Colon (tissue), 2 donors: ENCODE measurements at regions not wholly inside any gene's neighbourhood (a gene's known extent, or its start where the extent isn't known, plus 50 kb on each side); places are given as distances from the start of the nearest gene placed in this dataset.
"Not testable (repeated sequence)": the region's sequence is repeated elsewhere in the genome, so short reads cannot be mapped to it uniquely, and the experiment has no call there.

Source experiments
- FAIRE-seq: peaks from 2 replicates; lab custom pipeline; 2012; peaks lifted over from hg19 to GRCh38; lab: Jason Lieb, UNC
- donor health status: control.
- donor health status: control.

- FAIRE-seq, result not testable (repeated sequence)
These were observed 290.1 kb downstream of the ZNF716 start for GRCh38 chr7:57740126-57740525.

DNA sequence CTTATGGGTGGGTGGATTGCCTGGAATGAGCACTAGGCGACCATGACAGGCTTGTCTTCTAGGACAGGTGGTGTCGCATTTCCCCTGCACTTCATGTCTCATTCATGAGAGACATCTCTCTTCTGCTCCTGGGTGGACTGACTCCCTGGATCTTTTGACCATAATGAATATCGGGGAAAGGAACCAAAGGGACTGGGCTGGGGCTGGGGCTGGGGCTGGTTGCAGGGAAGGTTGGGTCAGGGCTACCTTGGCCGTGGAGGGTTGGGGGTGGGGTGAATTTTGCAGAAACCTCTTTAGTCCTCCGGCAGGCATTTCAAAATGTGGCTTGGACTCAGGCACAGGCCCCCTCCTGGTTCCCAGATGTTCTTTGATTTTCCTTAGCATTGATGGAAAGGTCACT is 319.2 kb downstream of the ZNF716 start:
- FAIRE-seq, result no peak

DNA sequence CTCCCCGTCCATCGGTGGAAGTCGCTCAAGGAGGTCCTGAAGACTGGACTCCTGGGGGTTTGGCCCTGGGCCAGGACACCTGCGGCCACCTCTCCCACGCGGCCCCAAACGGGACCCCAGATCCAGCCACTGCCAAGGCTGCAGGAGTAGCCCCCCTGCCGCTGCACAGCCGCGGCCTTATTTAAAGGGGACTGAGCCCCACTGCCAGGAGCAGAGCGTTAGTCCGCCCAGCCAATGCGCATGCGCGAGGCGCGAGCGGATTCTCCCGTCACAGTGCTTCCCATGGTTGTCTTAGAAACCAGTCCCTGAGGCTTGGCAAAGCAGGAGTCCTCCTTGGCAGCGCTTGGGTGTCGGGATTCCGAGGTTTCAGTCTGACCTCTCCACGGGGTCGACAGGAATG is 320.0 kb downstream of the ZNF716 start:
- no peak for FAIRE-seq

- FAIRE-seq, result no peak
These were observed 322.3 kb downstream of the ZNF716 start for GRCh38 chr7:57772126-57772924.

- FAIRE-seq, result no peak
These were observed 324.3 kb downstream of the ZNF716 start for GRCh38 chr7:57774300-57774699.

DNA sequence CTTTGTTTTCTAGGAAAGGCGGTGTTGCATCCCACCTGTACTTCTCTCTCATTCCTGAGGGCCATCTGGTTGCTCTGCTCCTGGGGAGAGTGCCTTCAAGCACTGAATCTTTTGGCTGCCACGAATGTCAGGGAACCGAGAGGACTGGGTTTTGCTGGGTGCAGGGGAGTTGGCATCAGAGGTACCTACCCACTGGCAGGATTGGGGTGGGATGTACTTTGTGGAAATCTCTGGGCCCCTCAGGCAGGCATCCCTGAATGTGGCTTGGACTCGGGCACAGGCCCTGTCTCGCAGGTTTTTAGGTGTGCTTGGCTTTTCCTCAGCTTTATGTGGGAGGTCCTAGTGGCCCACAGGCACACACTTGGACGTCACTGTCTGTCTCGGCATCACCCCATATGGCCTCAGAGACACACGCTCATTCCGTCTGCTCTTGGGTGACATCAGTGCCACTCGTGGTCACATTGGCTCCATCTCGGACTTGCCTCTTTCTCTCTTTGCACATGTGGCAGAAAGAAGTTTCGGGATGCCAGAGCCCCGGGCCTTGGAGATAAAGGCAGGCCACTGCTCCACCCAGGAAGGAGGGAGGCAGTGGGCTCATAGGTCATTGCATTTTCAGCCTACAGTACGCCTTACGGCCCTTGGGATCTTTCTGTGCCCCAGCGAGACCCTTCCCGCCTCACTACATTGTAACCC is 325.6 kb downstream of the ZNF716 start:
- FAIRE-seq, result no peak

GRCh38 chr7:57776136-57776856 is 326.3 kb downstream of the ZNF716 start:
- FAIRE-seq, result not testable (repeated sequence)

GRCh38 chr7:57789130-57789529 is 339.2 kb downstream of the ZNF716 start:
- no peak for FAIRE-seq

DNA sequence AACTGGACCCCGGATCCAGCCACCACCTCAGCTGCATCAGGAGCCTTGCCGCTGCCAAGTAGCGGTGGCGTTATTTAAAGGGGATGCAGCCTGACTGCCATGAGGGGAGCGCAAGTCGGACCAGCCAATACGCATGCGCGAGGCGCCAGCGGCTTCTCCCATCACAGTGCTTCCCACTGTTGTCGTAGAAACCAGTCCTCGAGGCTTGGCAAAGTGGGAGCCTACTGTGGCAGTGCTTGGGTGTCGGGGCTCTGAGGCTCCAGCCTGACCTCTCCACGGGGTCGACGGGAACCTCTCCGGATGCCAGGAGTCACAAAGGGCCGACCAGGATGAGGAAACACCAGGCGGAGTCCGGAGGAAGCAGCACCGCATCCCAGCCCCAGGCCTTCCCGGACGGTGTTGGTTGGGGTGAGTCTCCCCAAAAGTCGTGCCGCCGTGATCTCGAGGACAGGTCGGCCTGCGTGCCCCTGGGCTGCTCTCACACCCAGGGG is 369.6 kb downstream of the ZNF716 start:
- FAIRE-seq, result no peak

DNA sequence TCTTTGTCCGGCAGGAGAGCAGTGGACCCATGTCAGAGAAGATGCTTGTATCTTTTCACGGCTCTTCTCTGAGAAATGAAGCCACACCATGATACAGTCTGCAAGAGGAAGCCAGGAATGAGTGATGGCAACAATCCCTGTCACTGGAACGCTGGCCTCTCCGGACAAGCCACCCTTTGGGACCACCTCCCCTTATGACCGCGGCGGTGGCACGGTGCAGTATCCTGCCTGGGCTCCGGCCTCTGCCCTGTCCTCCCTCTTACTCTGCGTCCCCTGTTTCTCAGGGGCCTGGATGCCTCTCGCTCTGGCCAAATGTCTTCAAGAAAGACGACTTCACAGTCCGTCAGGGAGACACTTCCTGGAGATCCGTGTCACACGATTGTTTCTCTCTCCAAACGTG is 370.5 kb downstream of the ZNF716 start:
- no peak for FAIRE-seq

- FAIRE-seq, result no peak
These were observed 371.7 kb downstream of the ZNF716 start for GRCh38 chr7:57821438-57822382.

DNA sequence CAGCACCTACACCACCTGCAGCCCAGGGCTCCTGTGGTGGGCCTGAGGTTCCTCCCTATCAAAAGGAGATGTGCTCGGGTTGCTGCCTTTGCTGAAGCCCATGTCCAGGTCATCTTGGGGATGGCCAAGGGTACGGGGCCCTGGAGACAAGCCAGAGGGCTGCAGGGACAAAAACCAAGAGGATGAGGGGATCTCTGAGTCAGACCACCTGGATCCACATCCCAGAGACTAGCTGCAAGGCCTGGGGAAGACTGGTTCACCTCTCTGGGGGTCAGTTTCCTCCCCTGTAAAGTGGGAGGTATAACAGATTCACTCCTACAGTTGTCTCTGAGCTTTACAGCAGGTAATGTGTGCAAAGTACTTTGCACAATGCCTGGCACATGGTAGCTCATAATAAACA is 376.6 kb downstream of the ZNF716 start:
- not testable (repeated sequence) for FAIRE-seq

GRCh38 chr7:57835161-57835560 is 385.2 kb downstream of the ZNF716 start:
- FAIRE-seq, result not testable (repeated sequence)

- FAIRE-seq, result not testable (repeated sequence)
These were observed 389.2 kb downstream of the ZNF716 start for GRCh38 chr7:57839152-57839551.

- FAIRE-seq, result peak; percentile 85
These were observed 418.1 kb downstream of the ZNF716 start for GRCh38 chr7:57867884-57868701.

- no peak for FAIRE-seq
These were observed 418.9 kb downstream of the ZNF716 start for GRCh38 chr7:57868771-57869483.
